ENCODE measurements at regions not wholly inside any gene's neighbourhood (a gene's known extent, or its start where the extent isn't known, plus 50 kb on each side); places are given as distances from the start of the nearest gene placed in this dataset.

GRCh38 chr7:98755138-98755898 lies 114.5 kb downstream of the TMEM130 start:
- DNase-seq, result no peak
- intact Hi-C loops (cut with DNase I; ENCODE audit: low total_unique reads), result no loop called here
- TF ChIP-seq, protein P1, sequence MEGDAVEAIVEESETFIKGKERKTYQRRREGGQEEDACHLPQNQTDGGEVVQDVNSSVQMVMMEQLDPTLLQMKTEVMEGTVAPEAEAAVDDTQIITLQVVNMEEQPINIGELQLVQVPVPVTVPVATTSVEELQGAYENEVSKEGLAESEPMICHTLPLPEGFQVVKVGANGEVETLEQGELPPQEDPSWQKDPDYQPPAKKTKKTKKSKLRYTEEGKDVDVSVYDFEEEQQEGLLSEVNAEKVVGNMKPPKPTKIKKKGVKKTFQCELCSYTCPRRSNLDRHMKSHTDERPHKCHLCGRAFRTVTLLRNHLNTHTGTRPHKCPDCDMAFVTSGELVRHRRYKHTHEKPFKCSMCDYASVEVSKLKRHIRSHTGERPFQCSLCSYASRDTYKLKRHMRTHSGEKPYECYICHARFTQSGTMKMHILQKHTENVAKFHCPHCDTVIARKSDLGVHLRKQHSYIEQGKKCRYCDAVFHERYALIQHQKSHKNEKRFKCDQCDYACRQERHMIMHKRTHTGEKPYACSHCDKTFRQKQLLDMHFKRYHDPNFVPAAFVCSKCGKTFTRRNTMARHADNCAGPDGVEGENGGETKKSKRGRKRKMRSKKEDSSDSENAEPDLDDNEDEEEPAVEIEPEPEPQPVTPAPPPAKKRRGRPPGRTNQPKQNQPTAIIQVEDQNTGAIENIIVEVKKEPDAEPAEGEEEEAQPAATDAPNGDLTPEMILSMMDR (IDR thresholded peaks at IDR 0.05), result no peak
- TF ChIP-seq POLR2A (IDR thresholded peaks at IDR 0.05), result no peak
- H3K4me3 ChIP-seq, result no peak overlapping the region
- H3K4me1 ChIP-seq, result no peaks in the 10 kb centered on the region
- no peaks in the 10 kb centered on the region for H3K36me3 ChIP-seq
- no peaks in the 10 kb centered on the region for H3K9me3 ChIP-seq
- no peak overlapping the region for H3K27ac ChIP-seq
- H3K27me3 ChIP-seq, result no peaks in the 10 kb centered on the region

GRCh38 chr7:98758157-98758556 lies 111.7 kb downstream of the TMEM130 start:
- no peaks in the 10 kb centered on the region for H3K36me3 ChIP-seq
- H3K9me3 ChIP-seq, result no peaks in the 10 kb centered on the region
- no peak overlapping the region for H3K4me3 ChIP-seq
- intact Hi-C loops (cut with DNase I; ENCODE audit: low total_unique reads), result no loop called here
- no peaks in the 10 kb centered on the region for H3K4me1 ChIP-seq
- H3K27ac ChIP-seq, result no peak overlapping the region
- H3K27me3 ChIP-seq, result no peaks in the 10 kb centered on the region
- no peak for DNase-seq
- TF ChIP-seq POLR2A (IDR thresholded peaks at IDR 0.05), result no peak
- TF ChIP-seq, protein P1 (IDR thresholded peaks at IDR 0.05), result no peak

- Histone ChIP-seq H3K27ac (no peak overlapping the region), H3K4me1 (no peaks in the 10 kb centered on the region), H3K4me3 (no peak overlapping the region), H3K9me3 (no peaks in the 10 kb centered on the region), H3K36me3 (no peaks in the 10 kb centered on the region), H3K27me3 (no peaks in the 10 kb centered on the region)
- TF ChIP-seq POLR2A (IDR thresholded peaks at IDR 0.05), result no peak
- TF ChIP-seq, protein P1 (IDR thresholded peaks at IDR 0.05), result no peak
- no peak for DNase-seq
- intact Hi-C loops (cut with DNase I; ENCODE audit: low total_unique reads), result no loop called here
Measured at GRCh38 chr7:98760201-98760651, 109.6 kb downstream of the TMEM130 start.

DNA sequence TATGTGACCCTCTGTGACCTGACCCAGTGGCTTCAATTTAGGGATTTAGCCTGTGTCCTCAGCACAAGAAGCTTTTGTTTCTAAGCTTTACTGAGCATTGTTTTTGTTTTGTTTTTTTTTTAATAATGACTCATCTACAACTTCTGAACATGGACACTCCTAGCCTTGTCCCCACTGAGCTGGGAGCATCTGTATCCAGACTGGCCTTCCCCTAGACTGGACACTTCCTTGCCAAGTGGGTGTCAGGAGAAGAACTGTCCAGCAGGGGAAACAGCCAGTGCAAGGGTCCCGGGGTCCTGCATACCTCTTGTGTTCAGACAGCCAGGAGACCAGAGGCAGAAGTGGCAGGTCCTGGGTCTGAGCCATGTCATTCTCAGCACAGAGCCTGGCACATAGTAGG lies 108.6 kb downstream of the TMEM130 start:
- Histone ChIP-seq H3K27me3 (no peaks in the 10 kb centered on the region), H3K4me3 (no peak overlapping the region), H3K9me3 (no peaks in the 10 kb centered on the region), H3K4me1 (no peaks in the 10 kb centered on the region), H3K36me3 (no peaks in the 10 kb centered on the region), H3K27ac (no peak overlapping the region)
- intact Hi-C loops (cut with DNase I; ENCODE audit: low total_unique reads), result no loop called here
- no peak for DNase-seq
- TF ChIP-seq, protein P1 (IDR thresholded peaks at IDR 0.05), result no peak
- no peak for TF ChIP-seq POLR2A (IDR thresholded peaks at IDR 0.05)

DNA sequence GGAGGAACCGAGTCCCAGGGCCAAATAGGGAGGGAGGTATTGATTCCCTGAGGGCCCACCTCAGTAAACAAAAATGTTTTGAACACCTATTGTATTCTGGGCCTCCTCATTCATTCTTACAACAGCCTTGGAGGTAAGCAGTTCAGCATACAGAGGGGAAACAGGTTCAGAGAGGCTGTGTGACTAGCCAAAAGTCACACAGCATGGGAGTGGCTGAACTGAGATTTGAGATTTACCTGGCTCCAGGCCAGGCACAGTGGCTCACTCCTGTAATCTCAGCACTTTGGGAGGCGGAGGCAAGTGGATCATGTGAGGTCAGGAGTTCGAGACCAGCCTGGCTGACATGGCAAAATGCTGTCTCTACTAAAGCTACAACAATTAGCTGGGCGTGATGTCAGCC lies 107.2 kb downstream of the TMEM130 start:
- Histone ChIP-seq H3K27me3 (no peaks in the 10 kb centered on the region), H3K4me3 (no peak overlapping the region), H3K27ac (no peak overlapping the region), H3K9me3 (no peaks in the 10 kb centered on the region), H3K36me3 (no peaks in the 10 kb centered on the region), H3K4me1 (no peaks in the 10 kb centered on the region)
- TF ChIP-seq POLR2A (IDR thresholded peaks at IDR 0.05), result no peak
- TF ChIP-seq, protein P1 (IDR thresholded peaks at IDR 0.05), result no peak
- intact Hi-C loops (cut with DNase I; ENCODE audit: low total_unique reads), result no loop called here
- DNase-seq, result no peak

All from uterus (tissue), 3 donors.